ENCODE measurements at regions not wholly inside any gene's neighbourhood (a gene's known extent, or its start where the extent isn't known, plus 50 kb on each side); places are given as distances from the start of the nearest gene placed in this dataset.

GRCh38 chr3:86175593-86176444 is 815.1 kb downstream of the VGLL3 start:
- Histone ChIP-seq H3K36me3 (replicated peaks) (no peaks in the 10 kb centered on the region), H3K9me3 (no peaks in the 10 kb centered on the region), H3K27me3 (ENCODE audit: low read depth) (no peaks in the 10 kb centered on the region), H3K4me1 (peaks cover 5% of the 10 kb centered on the region), H3K4me3 (no peak overlapping the region)
- in situ Hi-C loops (cut with MboI; ENCODE audit: low sequenced_read_pairs) = no loop called here
- DNase-seq (ENCODE audit: low spot score in 2 of 2) = no peak

DNA sequence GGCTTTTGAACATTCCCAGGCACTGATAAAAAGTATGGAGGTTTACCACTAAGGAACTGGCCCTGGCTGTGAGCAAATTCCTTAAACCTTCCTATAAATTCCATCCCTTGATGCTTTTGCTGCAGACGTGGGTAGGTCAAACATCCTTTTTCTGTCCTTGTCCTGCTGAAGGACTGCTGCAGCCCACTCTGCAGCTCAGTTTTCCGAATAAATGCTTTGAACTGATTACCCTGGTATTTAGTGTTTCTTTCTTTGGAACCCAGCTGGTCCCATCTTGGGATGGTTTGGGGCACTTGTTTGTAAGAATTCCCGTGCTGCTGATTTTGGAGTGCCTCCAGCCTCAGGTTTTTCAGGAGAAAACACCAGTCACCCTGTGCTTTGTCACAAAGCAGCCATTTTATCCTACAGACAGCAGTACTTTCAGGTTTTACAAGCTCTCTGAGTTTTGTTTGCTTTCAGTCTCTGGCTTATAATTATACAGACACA is 815.9 kb downstream of the VGLL3 start:
- Histone ChIP-seq H3K4me3 (no peak overlapping the region), H3K36me3 (replicated peaks) (no peaks in the 10 kb centered on the region), H3K4me1 (peaks cover 5% of the 10 kb centered on the region), H3K9me3 (no peaks in the 10 kb centered on the region), H3K27me3 (ENCODE audit: low read depth) (no peaks in the 10 kb centered on the region)
- in situ Hi-C loops (cut with MboI; ENCODE audit: low sequenced_read_pairs) = no loop called here
- no peak for DNase-seq (ENCODE audit: low spot score in 2 of 2)

DNA sequence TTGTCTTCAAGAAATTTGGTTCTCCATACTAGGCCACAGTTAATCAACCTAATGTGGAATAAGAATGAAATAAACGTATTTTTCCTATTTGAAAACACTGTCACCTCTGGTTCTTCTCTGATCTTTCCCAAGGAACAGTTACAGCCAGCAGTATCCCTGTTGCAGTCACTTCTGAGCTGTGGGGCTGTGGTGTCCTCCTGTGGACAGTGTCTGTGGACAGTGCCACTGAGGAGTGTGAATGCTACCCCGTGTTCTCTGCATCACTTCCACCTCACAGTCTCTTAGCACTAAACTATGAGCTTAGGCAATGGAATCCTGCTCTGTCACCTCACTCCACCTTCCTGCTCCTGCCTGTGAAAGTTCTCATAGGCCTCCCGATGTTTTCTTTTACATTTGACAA is 817.5 kb downstream of the VGLL3 start:
- in situ Hi-C loops (cut with MboI; ENCODE audit: low sequenced_read_pairs) = no loop called here
- Histone ChIP-seq H3K4me3 (no peak overlapping the region), H3K27me3 (ENCODE audit: low read depth) (no peaks in the 10 kb centered on the region), H3K4me1 (peaks cover 5% of the 10 kb centered on the region), H3K36me3 (replicated peaks) (no peaks in the 10 kb centered on the region), H3K9me3 (no peaks in the 10 kb centered on the region)
- no peak for DNase-seq (ENCODE audit: low spot score in 2 of 2)

GRCh38 chr3:86168512-86168911 is 822.4 kb downstream of the VGLL3 start:
- Histone ChIP-seq H3K4me3 (no peak overlapping the region), H3K27me3 (ENCODE audit: low read depth) (no peaks in the 10 kb centered on the region), H3K36me3 (replicated peaks) (no peaks in the 10 kb centered on the region), H3K9me3 (no peaks in the 10 kb centered on the region; the same call in 1 of the 2 replicates), H3K4me1 (peaks cover 7% of the 10 kb centered on the region; the same call in 1 of the 2 replicates)
- in situ Hi-C loops (cut with MboI; ENCODE audit: low sequenced_read_pairs) = no loop called here
- no peak for DNase-seq (ENCODE audit: low spot score in 2 of 2)

GRCh38 chr3:86162521-86162920 is 828.4 kb downstream of the VGLL3 start:
- DNase-seq (ENCODE audit: low spot score in 2 of 2) = no peak
- Histone ChIP-seq H3K4me3 (no peak overlapping the region), H3K4me1 (peaks cover 7% of the 10 kb centered on the region; the same call in 1 of the 2 replicates), H3K36me3 (replicated peaks) (no peaks in the 10 kb centered on the region), H3K9me3 (no peaks in the 10 kb centered on the region; the same call in 1 of the 2 replicates), H3K27me3 (ENCODE audit: low read depth) (no peaks in the 10 kb centered on the region)
- in situ Hi-C loops (cut with MboI; ENCODE audit: low sequenced_read_pairs) = no loop called here

- Histone ChIP-seq H3K9me3 (no peaks in the 10 kb centered on the region; the same call in 1 of the 2 replicates), H3K27me3 (ENCODE audit: low read depth) (no peaks in the 10 kb centered on the region), H3K36me3 (replicated peaks) (no peaks in the 10 kb centered on the region), H3K4me1 (peaks cover 7% of the 10 kb centered on the region; the same call in 1 of the 2 replicates), H3K4me3 (no peak overlapping the region)
- no peak for DNase-seq (ENCODE audit: low spot score in 2 of 2)
- in situ Hi-C loops (cut with MboI; ENCODE audit: low sequenced_read_pairs) = no loop called here
These were observed 829.5 kb downstream of the VGLL3 start for GRCh38 chr3:86161493-86161892.

GRCh38 chr3:86152620-86153019 is 838.3 kb downstream of the VGLL3 start:
- no peaks in the 10 kb centered on the region for H3K9me3 ChIP-seq
- H3K36me3 ChIP-seq (replicated peaks) = no peaks in the 10 kb centered on the region
- DNase-seq (ENCODE audit: low spot score in 2 of 2) = no peak
- in situ Hi-C loops (cut with MboI; ENCODE audit: low sequenced_read_pairs) = no loop called here
- H3K4me1 ChIP-seq = no peaks in the 10 kb centered on the region; the same call in 1 of the 2 replicates
- no peak overlapping the region for H3K4me3 ChIP-seq
- H3K27me3 ChIP-seq (ENCODE audit: low read depth) = no peaks in the 10 kb centered on the region

DNA sequence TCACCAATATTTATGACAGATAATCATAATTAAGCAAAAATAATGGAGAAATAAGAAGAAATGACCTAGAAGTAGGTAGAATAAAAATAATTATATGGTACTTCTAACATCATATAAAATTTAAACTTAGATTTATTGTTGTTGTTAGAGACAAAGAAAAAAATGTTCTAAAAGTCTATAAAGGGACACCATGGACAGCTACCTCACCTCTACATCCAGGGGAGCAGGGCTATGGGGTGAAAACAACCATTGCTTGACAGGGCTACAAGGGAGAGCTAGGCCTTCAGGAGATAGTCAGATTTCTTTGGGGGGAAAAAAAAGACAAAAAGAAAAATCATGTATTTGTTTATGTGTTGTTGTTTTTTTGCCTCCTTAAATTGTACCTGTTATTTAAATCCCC is 841.9 kb downstream of the VGLL3 start:
- no peaks in the 10 kb centered on the region for H3K9me3 ChIP-seq
- in situ Hi-C loops (cut with MboI; ENCODE audit: low sequenced_read_pairs) = no loop called here
- no peak for DNase-seq (ENCODE audit: low spot score in 2 of 2)
- H3K36me3 ChIP-seq (replicated peaks) = no peaks in the 10 kb centered on the region
- H3K4me3 ChIP-seq = no peak overlapping the region
- H3K4me1 ChIP-seq = no peaks in the 10 kb centered on the region
- H3K27me3 ChIP-seq (ENCODE audit: low read depth) = no peaks in the 10 kb centered on the region

DNA sequence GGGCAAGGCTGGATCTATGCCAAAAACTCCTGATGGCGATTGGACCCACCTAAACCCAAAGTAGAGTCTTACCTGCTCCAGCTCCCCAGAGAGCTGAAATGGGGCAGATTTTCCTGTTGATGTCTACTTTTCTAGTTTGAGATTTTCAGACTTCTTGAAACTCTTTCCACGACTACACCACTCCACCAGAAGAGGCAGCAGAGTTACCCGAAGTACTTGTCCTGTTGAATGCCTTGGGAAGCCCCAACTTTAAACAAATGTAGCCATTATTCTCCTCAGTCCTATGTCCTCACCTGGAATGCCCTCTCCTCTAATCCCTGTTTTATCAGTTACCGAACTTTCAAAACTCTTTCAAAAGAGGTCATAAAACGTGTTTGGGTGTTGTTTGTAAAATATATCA is 843.8 kb downstream of the VGLL3 start:
- DNase-seq (ENCODE audit: low spot score in 2 of 2) = peak in 1 of 2 experiments; percentile 10
- Histone ChIP-seq H3K4me1 (no peaks in the 10 kb centered on the region), H3K4me3 (no peak overlapping the region), H3K9me3 (no peaks in the 10 kb centered on the region), H3K27me3 (ENCODE audit: low read depth) (no peaks in the 10 kb centered on the region), H3K36me3 (replicated peaks) (no peaks in the 10 kb centered on the region)
- in situ Hi-C loops (cut with MboI; ENCODE audit: low sequenced_read_pairs) = no loop called here

GRCh38 chr3:86126552-86126951 is 864.4 kb downstream of the VGLL3 start:
- Histone ChIP-seq H3K4me1 (no peaks in the 10 kb centered on the region), H3K27me3 (ENCODE audit: low read depth) (no peaks in the 10 kb centered on the region), H3K9me3 (no peaks in the 10 kb centered on the region), H3K36me3 (replicated peaks) (no peaks in the 10 kb centered on the region), H3K4me3 (no peak overlapping the region)
- DNase-seq (ENCODE audit: low spot score in 2 of 2) = no peak
- in situ Hi-C loops (cut with MboI; ENCODE audit: low sequenced_read_pairs) = no loop called here
